Suprapubic skin (tissue), 4 donors: ENCODE measurements at regions not wholly inside any gene's neighbourhood (a gene's known extent, or its start where the extent isn't known, plus 50 kb on each side); places are given as distances from the start of the nearest gene placed in this dataset.

Source experiments
- DNase-seq, 2 donors: peaks; one replicate each; pipeline ENCODE4 v3.0.0-alpha.2; 2019; ENCODE audit warnings: low spot score in 2 of 2
- H3K27ac ChIP-seq: fragments of 200-600 bp; sonication (generic); one replicate; pipeline ENCODE4 v1.5.1; 2019
- H3K27me3 ChIP-seq: fragments of 200-600 bp; sonication (generic); one replicate; pipeline ENCODE4 v1.5.1; 2019
- H3K36me3 ChIP-seq: fragments of 200-600 bp; sonication (generic); one replicate; pipeline ENCODE4 v1.5.1; 2019
- H3K4me1 ChIP-seq: fragments of 200-600 bp; sonication (generic); one replicate; pipeline ENCODE4 v1.5.1; 2019
- H3K4me3 ChIP-seq: fragments of 200-600 bp; sonication (generic); one replicate; pipeline ENCODE4 v1.5.1; 2019; ENCODE audit warnings: mild to moderate bottlenecking
- H3K9me3 ChIP-seq: fragments of 200-600 bp; sonication (generic); one replicate; pipeline ENCODE4 v1.5.1; 2019
- CTCF ChIP-seq, 2 donors: fragments of 200-600 bp in 1 of 2; fragments of 450-650 bp in 1 of 2; sonication (generic) in 1 of 2; IDR thresholded peaks; one replicate each; pipeline ENCODE4 v1.5.1; 2016 to 2019; ENCODE audit warnings: antibody characterized with exemption in 2 of 2, mild to moderate bottlenecking in 1 of 2, moderate library complexity in 1 of 2
- EP300 ChIP-seq: sonication (generic); formaldehyde crosslinking; IDR thresholded peaks from one replicate; pipeline ENCODE4 v1.6.1; 2017; ENCODE audit warnings: antibody characterized with exemption
- POLR2A ChIP-seq, 2 donors: fragments of 450-650 bp; IDR thresholded peaks; one replicate each; pipeline ENCODE4 v1.6.1; 2017; ENCODE audit warnings: antibody characterized with exemption in 2 of 2, mild to moderate bottlenecking in 2 of 2, moderate library complexity in 2 of 2
- POLR2AphosphoS5 ChIP-seq, 3 donors: sonication (generic); formaldehyde crosslinking; IDR thresholded peaks; one replicate each; pipeline ENCODE4 v1.6.1; 2017; ENCODE audit warnings: antibody characterized with exemption in 3 of 3
- WGBS: methylation state at CpG from one replicate; pipeline ENCODE4 v1.1.5; 2018; 5-methylcytosine and 5-hydroxymethylcytosine counted together

GRCh38 chr2:180872255-180872654, 108.2 kb upstream of the UBE2E3 start:
- 86% methylated on average over 1 of the region's 1 CpG for WGBS
- H3K36me3 ChIP-seq, result no peaks in the 10 kb centered on the region
- H3K4me1 ChIP-seq, result no peaks in the 10 kb centered on the region

DNA sequence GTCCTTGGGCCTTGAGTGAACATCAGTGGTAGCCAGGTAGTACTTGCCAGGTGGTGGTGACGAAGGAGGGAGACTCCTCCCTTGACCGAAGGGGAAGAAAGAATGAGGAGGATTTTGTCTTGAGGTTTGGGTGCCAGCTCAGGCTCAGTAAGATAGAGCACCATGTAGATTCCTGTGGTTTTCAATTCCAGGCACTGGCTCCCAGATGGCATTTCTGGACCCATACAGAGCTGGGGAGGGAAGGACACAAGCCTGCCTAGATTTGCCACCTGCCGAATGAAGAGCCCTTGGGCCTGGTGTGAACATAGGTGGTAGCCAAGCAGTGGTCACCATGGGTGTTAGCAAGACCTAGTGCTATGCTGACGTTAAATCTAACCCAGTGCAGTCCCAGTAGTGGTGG, 108.8 kb upstream of the UBE2E3 start:
- WGBS, result 74% methylated on average over 4 of the region's 4 CpGs
- H3K9me3 ChIP-seq, result no peaks in the 10 kb centered on the region
- H3K36me3 ChIP-seq, result no peaks in the 10 kb centered on the region
- no peak for TF ChIP-seq CTCF (IDR thresholded peaks at IDR 0.05)
- no peak for TF ChIP-seq EP300
- no peak for TF ChIP-seq POLR2A (IDR thresholded peaks at IDR 0.05)
- TF ChIP-seq POLR2AphosphoS5 (IDR thresholded peaks at IDR 0.05), result no peak
- no peak overlapping the region for H3K4me3 ChIP-seq
- no peak overlapping the region for H3K27ac ChIP-seq
- DNase-seq, result no peak
- no peaks in the 10 kb centered on the region for H3K4me1 ChIP-seq
- H3K27me3 ChIP-seq, result no peaks in the 10 kb centered on the region

More at GRCh38 chr2:180872255-180872654, 108.2 kb upstream of the UBE2E3 start:
- TF ChIP-seq POLR2AphosphoS5 (IDR thresholded peaks at IDR 0.05) (no peak), CTCF (IDR thresholded peaks at IDR 0.05) (no peak), POLR2A (IDR thresholded peaks at IDR 0.05) (no peak), EP300 (no peak)
- no peaks in the 10 kb centered on the region for H3K9me3 ChIP-seq
- no peaks in the 10 kb centered on the region for H3K27me3 ChIP-seq
- H3K27ac ChIP-seq, result no peak overlapping the region
- no peak for DNase-seq
- no peak overlapping the region for H3K4me3 ChIP-seq

DNA sequence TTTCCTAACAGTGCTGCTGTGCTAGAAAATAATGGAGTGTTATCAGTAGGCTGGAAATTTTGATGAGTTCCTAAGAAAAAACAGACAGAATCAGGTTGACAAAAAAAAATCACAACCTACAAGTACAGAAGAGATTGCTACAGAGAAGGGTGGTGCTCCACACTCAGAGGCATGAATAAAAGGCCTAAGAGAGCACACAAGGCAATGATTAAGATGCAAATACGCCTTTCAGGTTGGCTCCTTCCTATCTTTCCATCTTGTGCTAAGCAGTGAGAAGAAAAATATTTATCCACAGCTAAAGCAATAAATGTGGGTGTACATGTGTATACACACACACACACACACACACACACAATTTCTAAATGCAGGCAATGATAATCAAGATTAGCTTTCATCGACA, 130.6 kb upstream of the UBE2E3 start:
- DNase-seq, result no peak
- no peak overlapping the region for H3K27ac ChIP-seq
- TF ChIP-seq POLR2AphosphoS5 (IDR thresholded peaks at IDR 0.05), result no peak
- no peak for TF ChIP-seq POLR2A (IDR thresholded peaks at IDR 0.05)
- TF ChIP-seq CTCF (IDR thresholded peaks at IDR 0.05), result no peak
- no peak for TF ChIP-seq EP300
- 76% methylated on average over 2 of the region's 2 CpGs for WGBS
- no peaks in the 10 kb centered on the region for H3K4me1 ChIP-seq
- H3K9me3 ChIP-seq, result no peaks in the 10 kb centered on the region
- no peaks in the 10 kb centered on the region for H3K27me3 ChIP-seq
- H3K36me3 ChIP-seq, result no peaks in the 10 kb centered on the region
- no peak overlapping the region for H3K4me3 ChIP-seq

DNA sequence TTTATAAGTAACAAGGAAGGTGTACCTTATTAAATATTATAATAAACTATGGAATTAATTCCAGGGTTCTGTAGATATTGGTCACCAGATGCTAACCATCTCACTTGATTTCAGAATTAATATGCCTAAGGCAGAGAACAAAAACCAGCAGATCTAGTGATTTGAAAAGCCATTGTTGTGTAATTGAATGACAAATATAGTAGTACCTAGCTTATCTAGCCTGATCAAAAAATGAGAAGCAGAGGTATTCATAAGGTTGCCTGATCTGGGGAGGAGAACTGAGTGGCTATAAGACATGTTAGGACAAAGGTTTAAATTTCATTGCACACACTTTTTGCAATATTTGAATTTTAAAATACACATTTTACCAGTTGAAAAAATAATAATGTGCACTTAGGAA, 132.0 kb upstream of the UBE2E3 start:
- Histone ChIP-seq H3K27ac (no peak overlapping the region), H3K27me3 (no peaks in the 10 kb centered on the region)

GRCh38 chr2:180846756-180847472, 133.5 kb upstream of the UBE2E3 start:
- Histone ChIP-seq H3K9me3 (no peaks in the 10 kb centered on the region), H3K27me3 (no peaks in the 10 kb centered on the region), H3K4me3 (no peak overlapping the region), H3K27ac (no peak overlapping the region), H3K36me3 (no peaks in the 10 kb centered on the region), H3K4me1 (no peaks in the 10 kb centered on the region)
- WGBS, result 51% methylated on average over 3 of the region's 3 CpGs
- TF ChIP-seq CTCF (IDR thresholded peaks at IDR 0.05), result no peak
- TF ChIP-seq EP300, result no peak
- no peak for TF ChIP-seq POLR2A (IDR thresholded peaks at IDR 0.05)
- TF ChIP-seq POLR2AphosphoS5 (IDR thresholded peaks at IDR 0.05), result no peak
- no peak for DNase-seq

More for the DNA sequence above, 132.0 kb upstream of the UBE2E3 start:
- DNase-seq, result no peak
- TF ChIP-seq CTCF (IDR thresholded peaks at IDR 0.05) (no peak), POLR2AphosphoS5 (IDR thresholded peaks at IDR 0.05) (no peak), EP300 (no peak), POLR2A (IDR thresholded peaks at IDR 0.05) (no peak)
- no peaks in the 10 kb centered on the region for H3K9me3 ChIP-seq
- no peak overlapping the region for H3K4me3 ChIP-seq
- no peaks in the 10 kb centered on the region for H3K4me1 ChIP-seq
- no peaks in the 10 kb centered on the region for H3K36me3 ChIP-seq
